OCI-LY1 (cell line): ENCODE measurements at regions not wholly inside any gene's neighbourhood (a gene's known extent, or its start where the extent isn't known, plus 50 kb on each side); places are given as distances from the start of the nearest gene placed in this dataset.

ENCODE experiments used
- H2AFZ ChIP-seq: fragments of 200-600 bp; sonication (generic), shearing (Covaris generic); 2 replicates; pipeline ENCODE4 v1.6.0; 2014; ENCODE audit warnings: antibody characterized with exemption, mild to moderate bottlenecking, low read length
- H3F3A ChIP-seq: fragments of 200-600 bp; sonication (generic), shearing (Covaris generic); 2 replicates; pipeline ENCODE4 v1.6.0; 2014; ENCODE audit warnings: mild to moderate bottlenecking, antibody characterized with exemption, low read length, moderate library complexity; ENCODE audit not compliant: insufficient read depth
- H3K27ac ChIP-seq: fragments of 200-600 bp; sonication (generic); 2 replicates; pipeline ENCODE4 v1.5.1; 2014; ENCODE audit warnings: low read length, mixed run types, mild to moderate bottlenecking, low read depth; ENCODE audit not compliant: poor library complexity, severe bottlenecking
- H3K27me3 ChIP-seq: fragments of 200-600 bp; sonication (generic); 2 replicates; pipeline ENCODE4 v1.6.0; 2014; ENCODE audit warnings: antibody characterized with exemption, mild to moderate bottlenecking, low read length, moderate library complexity; ENCODE audit not compliant: insufficient read depth
- H3K36me3 ChIP-seq: fragments of 200-600 bp; sonication (generic); 2 replicates; pipeline ENCODE4 v1.6.1; 2014; ENCODE audit warnings: mild to moderate bottlenecking, antibody characterized with exemption, low read length, moderate library complexity, mixed read lengths; ENCODE audit not compliant: insufficient read depth
- H3K4me1 ChIP-seq: fragments of 200-600 bp; sonication (generic); 2 replicates; pipeline ENCODE4 v1.5.1; 2014; ENCODE audit warnings: mild to moderate bottlenecking, low read length, moderate library complexity; ENCODE audit not compliant: insufficient read depth, severe bottlenecking
- H3K4me2 ChIP-seq: fragments of 200-600 bp; sonication (generic), shearing (Covaris generic); 2 replicates; pipeline ENCODE4 v1.6.1; 2014; ENCODE audit warnings: low read length
- H3K4me3 ChIP-seq: fragments of 200-600 bp; sonication (generic); 2 replicates; pipeline ENCODE4 v1.5.1; 2014; ENCODE audit warnings: low read length, low read depth, mild to moderate bottlenecking, mixed read lengths; ENCODE audit not compliant: poor library complexity, severe bottlenecking
- H3K79me2 ChIP-seq: fragments of 200-600 bp; shearing (Covaris generic); 2 replicates; pipeline ENCODE4 v1.6.1; 2016; ENCODE audit warnings: mixed run types, low read length, mixed read lengths; ENCODE audit not compliant: insufficient read depth
- H3K9ac ChIP-seq: fragments of 200-600 bp; sonication (generic), shearing (Covaris generic); 2 replicates; pipeline ENCODE4 v1.6.1; 2014; ENCODE audit warnings: mild to moderate bottlenecking, low read length, mixed read lengths
- H3K9me2 ChIP-seq: fragments of 200-600 bp; sonication (generic), shearing (Covaris generic); 2 replicates; pipeline ENCODE4 v1.6.1; 2014; ENCODE audit warnings: low read depth, mild to moderate bottlenecking, low read length, mixed read lengths
- H3K9me3 ChIP-seq: fragments of 200-600 bp; shearing (Covaris generic); 2 replicates; pipeline ENCODE4 v1.6.1; 2014; ENCODE audit warnings: low read length, mixed read lengths
- H4K20me1 ChIP-seq: fragments of 200-600 bp; sonication (generic), shearing (Covaris generic); 2 replicates; pipeline ENCODE4 v1.6.0; 2016; ENCODE audit warnings: mild to moderate bottlenecking, low read length; ENCODE audit not compliant: insufficient read depth
- EZH2 ChIP-seq: fragments of 200-600 bp; sonication (generic), shearing (Covaris generic); IDR thresholded peaks from 2 replicates; pipeline ENCODE4 v1.8.0; 2017; ENCODE audit warnings: borderline replicate concordance, mixed run types, mild to moderate bottlenecking, antibody characterized with exemption, low read length, moderate library complexity, mixed read lengths
- TF ChIP-seq, protein P1 (sequence below): fragments of 200-600 bp; sonication (generic), shearing (Covaris generic); IDR thresholded peaks from 2 replicates; pipeline ENCODE4 v1.5.1; 2017; ENCODE audit warnings: mild to moderate bottlenecking, antibody characterized with exemption, low read length, moderate library complexity, mixed read lengths

DNA sequence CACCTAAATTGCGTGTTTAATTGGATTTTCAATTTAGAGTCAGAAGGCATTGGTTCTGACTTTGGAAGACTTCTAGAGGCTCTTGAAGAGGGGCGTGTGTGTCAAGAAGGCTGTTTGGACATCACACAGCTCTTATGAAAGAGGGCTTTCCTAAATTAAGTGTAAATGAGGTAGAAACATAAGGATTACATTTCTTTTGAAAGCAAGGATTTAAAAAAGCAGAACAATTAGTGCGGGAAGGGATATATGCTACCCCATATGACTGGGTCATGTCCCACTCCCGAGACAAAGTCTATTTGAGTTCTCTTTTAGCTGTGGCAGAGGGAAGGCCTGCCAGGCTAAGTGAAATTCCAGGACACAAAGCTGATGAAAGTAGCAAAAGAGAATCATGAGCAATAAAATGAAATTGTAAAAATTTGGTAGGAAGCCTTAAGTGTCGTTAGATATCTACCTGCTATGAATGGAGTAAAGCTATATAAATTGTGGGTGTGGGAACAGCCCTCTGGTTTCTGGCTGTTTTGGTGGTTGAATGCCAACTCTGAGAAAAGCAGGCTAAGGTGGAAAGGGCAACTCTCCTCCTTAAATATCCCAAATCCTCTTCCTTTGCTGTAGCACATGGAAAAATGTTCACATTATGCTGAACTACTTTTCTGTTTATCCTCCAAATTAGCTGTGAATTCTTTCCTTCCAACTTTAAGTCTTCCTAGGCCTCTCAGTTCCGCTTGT lies 100.6 kb upstream of the TSC22D2 start:
- Histone ChIP-seq H3K4me3 (no peak overlapping the region), H3K4me2 (no peak overlapping the region), H3K9ac (no peak overlapping the region), H3F3A (no peaks in the 10 kb centered on the region), H3K9me3 (no peaks in the 10 kb centered on the region), H4K20me1 (no peaks in the 10 kb centered on the region), H3K9me2 (no peaks in the 10 kb centered on the region), H3K4me1 (no peaks in the 10 kb centered on the region), H2AFZ (no peak overlapping the region), H3K27me3 (no peaks in the 10 kb centered on the region; the same call in 1 of the 2 replicates), H3K79me2 (no peaks in the 10 kb centered on the region), H3K36me3 (no peaks in the 10 kb centered on the region), H3K27ac (no peak overlapping the region)
- TF ChIP-seq EZH2: no peak
- TF ChIP-seq, protein P1, sequence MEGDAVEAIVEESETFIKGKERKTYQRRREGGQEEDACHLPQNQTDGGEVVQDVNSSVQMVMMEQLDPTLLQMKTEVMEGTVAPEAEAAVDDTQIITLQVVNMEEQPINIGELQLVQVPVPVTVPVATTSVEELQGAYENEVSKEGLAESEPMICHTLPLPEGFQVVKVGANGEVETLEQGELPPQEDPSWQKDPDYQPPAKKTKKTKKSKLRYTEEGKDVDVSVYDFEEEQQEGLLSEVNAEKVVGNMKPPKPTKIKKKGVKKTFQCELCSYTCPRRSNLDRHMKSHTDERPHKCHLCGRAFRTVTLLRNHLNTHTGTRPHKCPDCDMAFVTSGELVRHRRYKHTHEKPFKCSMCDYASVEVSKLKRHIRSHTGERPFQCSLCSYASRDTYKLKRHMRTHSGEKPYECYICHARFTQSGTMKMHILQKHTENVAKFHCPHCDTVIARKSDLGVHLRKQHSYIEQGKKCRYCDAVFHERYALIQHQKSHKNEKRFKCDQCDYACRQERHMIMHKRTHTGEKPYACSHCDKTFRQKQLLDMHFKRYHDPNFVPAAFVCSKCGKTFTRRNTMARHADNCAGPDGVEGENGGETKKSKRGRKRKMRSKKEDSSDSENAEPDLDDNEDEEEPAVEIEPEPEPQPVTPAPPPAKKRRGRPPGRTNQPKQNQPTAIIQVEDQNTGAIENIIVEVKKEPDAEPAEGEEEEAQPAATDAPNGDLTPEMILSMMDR: no peak

DNA sequence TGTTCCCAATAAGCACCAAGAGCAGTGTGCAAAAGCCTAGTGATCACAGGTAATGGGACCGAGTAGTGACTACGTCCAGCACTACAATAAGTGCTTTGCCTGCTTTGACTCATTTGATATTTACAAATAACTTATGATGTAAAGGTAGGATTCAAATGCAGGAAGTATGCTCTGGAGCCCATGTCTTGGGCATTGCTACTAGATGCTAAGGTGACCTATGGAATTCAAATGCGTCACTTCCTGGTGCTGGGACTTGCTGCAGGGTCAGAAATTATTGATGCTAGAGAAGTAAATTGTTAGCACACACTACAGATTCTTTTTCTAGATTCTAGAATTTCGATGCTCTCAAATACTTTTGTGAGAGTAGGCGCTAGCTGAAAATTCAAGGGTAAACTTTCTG lies 101.2 kb upstream of the TSC22D2 start:
- Histone ChIP-seq H3K4me2 (no peak overlapping the region), H3K9me3 (no peaks in the 10 kb centered on the region), H2AFZ (no peak overlapping the region), H3K27ac (no peak overlapping the region), H3K79me2 (no peaks in the 10 kb centered on the region), H3K4me1 (no peaks in the 10 kb centered on the region), H4K20me1 (no peaks in the 10 kb centered on the region), H3F3A (no peaks in the 10 kb centered on the region), H3K4me3 (no peak overlapping the region), H3K9me2 (no peaks in the 10 kb centered on the region), H3K27me3 (no peaks in the 10 kb centered on the region; the same call in 1 of the 2 replicates), H3K36me3 (no peaks in the 10 kb centered on the region), H3K9ac (no peak overlapping the region)
- no peak for TF ChIP-seq EZH2
- TF ChIP-seq, protein P1: no peak

DNA sequence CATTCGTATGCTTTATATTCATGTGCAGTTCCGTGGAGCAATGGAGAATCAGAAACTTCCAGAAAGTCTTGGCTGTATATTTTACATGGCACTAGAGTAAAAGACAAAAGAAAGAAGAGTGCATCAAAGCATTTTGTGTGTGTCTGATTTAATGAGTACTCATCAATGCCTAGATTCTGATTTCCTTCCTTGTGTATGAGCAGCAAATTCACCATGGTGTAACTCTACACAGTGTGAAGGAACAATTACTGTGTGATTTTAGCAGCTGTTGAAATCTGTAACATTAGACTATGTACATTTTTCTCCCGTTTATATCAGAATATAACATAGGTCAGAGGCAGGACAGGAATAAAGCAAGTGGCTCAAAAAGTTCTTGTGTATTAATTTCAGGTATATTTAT lies 102.0 kb upstream of the TSC22D2 start:
- TF ChIP-seq, protein P1: no peak
- TF ChIP-seq EZH2: no peak
- no peak overlapping the region for H2AFZ ChIP-seq
- H3K27ac ChIP-seq: no peak overlapping the region
- H3K4me1 ChIP-seq: no peaks in the 10 kb centered on the region
- no peaks in the 10 kb centered on the region for H3K9me2 ChIP-seq
- no peak overlapping the region for H3K9ac ChIP-seq
- no peaks in the 10 kb centered on the region; the same call in 1 of the 2 replicates for H3K27me3 ChIP-seq
- H3K4me3 ChIP-seq: no peak overlapping the region
- H3F3A ChIP-seq: no peaks in the 10 kb centered on the region
- H3K36me3 ChIP-seq: no peaks in the 10 kb centered on the region
- H4K20me1 ChIP-seq: no peaks in the 10 kb centered on the region
- no peaks in the 10 kb centered on the region for H3K9me3 ChIP-seq
- H3K79me2 ChIP-seq: no peaks in the 10 kb centered on the region
- H3K4me2 ChIP-seq: no peak overlapping the region
